ENCODE measurements at regions not wholly inside any gene's neighbourhood (a gene's known extent, or its start where the extent isn't known, plus 50 kb on each side); places are given as distances from the start of the nearest gene placed in this dataset.
"Not testable (repeated sequence)": the region's sequence is repeated elsewhere in the genome, so short reads cannot be mapped to it uniquely, and the experiment has no call there.

- H3K4me3 ChIP-seq: no peak overlapping the region
- H3K27ac ChIP-seq: no peak overlapping the region
Measured at GRCh38 chr18:1383465-1383864, 478.8 kb downstream of the ADCYAP1 start.

DNA sequence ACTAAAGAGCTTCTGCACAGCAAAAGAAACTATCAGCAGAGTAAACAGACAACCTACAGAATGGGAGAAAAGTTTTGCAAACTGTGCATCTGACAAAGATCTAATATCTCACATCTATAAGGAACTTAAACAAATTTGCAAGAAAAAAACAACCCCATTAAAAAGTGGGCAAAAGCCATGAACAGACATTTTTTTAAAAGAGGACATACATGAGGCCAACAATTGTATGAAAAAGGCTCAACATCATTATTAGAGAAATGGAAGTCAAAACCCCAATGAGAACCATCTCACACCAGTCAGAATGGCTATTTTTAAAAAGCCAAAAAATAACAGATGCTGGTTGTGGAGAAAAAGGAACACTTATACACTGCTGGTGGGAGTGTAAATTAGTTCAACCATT, 483.8 kb downstream of the ADCYAP1 start:
- H3K4me3 ChIP-seq: not testable (repeated sequence)

DNA sequence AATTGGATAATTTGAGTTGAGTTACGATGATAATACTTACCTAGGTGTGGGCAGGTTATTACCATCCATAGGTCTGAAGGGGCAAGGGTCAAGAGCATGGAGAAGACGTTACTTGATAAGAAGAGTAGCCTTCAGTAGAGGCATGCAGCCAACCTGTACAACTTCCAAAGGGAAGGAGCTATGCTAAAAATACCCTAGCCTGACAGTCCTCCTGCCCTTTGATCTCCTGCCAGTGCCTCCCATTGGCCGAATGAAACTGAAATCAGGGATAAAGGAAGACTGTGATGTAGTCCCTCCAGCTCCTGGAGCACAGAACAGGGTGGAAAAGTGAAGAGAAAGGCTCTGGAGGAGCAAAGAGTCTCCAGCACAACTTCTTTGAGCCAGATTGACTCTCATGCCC, 487.4 kb downstream of the ADCYAP1 start:
- Histone ChIP-seq H3K4me3 (no peak overlapping the region), H3K27ac (no peak overlapping the region)

More for the DNA sequence above, 483.8 kb downstream of the ADCYAP1 start:
- not testable (repeated sequence) for H3K27ac ChIP-seq

DNA sequence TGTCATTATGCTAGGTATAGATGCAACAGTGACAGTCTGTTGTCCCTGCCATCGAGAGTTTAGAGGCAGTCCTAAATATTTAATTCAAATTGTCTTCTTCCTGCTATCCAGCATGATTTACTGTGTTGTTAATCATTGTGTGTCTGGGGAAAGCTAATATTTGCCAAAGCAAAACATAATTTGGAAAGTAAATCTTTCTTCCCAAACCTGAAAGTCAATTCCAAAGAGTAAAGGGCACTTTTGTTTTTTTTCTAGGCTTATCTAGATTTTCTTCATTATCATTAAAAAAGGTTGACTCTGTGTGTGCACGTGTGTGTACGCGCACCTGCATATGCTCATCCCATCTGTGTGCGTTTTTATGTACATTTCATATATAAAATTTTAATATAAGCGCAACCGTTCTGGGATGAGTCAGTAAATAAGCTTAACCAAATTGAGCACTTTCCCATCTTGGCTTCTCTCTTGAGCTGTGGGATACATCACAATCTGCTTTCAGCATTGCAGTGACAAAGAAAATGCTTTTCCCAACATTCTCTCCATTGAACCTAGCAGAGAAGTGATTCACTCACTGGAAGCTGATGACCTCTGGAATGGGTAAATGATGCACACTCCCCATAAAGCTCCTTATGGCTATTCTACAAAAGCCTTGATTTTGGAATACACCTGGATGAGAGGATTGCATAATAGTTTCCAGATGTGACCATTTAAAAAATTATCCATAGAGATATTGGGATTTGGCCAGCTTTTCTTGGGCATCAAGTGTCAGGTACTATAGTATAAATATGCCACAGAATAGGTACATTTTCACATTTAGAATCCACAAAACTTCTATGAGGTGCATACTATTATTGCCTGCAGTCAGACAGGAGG, 488.4 kb downstream of the ADCYAP1 start:
- no peak overlapping the region for H3K27ac ChIP-seq
- H3K4me3 ChIP-seq: no peak overlapping the region

DNA sequence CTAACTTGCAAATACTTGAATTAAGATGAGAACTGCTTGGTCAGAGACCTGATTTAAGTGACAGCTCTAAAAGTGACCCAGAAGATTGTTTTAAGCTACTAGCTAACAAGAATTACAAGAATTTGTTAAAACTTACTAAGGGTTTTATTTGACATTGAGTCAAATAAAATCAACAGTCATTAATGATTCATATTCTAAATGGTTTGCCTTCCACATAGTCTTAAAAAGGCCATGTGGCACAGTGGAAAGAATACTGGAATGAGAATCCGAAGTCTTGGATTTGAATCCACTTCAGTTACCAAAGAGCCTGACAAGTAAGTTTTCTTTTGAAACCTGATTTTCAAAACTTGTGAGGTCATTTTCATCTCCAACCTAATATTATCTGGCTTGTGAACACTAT, 489.3 kb downstream of the ADCYAP1 start:
- no peak overlapping the region for H3K27ac ChIP-seq
- no peak overlapping the region for H3K4me3 ChIP-seq

DNA sequence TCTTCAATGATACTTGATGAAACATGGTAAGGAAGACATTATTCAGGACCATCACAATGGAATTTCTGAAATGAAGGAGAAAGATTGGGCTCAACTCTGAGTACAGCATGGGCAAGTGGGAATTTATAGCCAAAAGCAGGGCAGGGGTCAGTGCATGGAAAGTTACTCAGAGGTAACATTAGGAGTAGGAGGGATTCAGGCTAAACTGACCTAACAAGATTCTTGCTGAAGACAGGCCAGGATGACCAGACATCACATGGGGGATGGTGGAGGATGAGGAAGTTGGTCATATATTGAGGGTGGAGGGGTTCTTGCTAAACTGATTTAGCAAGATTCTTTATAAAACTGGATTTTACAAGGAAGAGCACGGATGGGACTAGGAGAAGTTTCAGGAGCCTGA, 489.8 kb downstream of the ADCYAP1 start:
- no peak overlapping the region for H3K27ac ChIP-seq
- H3K4me3 ChIP-seq: no peak overlapping the region

- Histone ChIP-seq H3K4me3 (no peak overlapping the region), H3K27ac (no peak overlapping the region)
Measured at GRCh38 chr18:1394966-1395365, 490.3 kb downstream of the ADCYAP1 start.

DNA sequence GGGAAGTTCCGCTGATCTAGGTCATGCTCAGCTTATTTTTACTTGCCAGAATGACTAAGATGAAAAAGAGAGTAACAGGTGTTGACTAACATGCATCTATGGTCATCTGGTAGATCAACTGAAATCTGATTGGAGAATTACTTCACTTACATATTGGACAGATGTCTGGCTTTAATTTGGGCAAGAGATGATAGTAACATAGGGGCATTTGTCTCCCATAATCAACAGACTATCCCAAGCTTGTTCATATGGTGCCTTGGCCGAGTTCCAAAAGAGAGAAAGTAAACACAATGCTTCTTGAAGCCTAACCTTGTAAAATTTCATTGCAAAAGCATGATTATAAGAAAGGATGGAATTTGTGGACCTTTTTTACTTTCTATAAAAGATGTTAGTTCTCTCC, 503.7 kb downstream of the ADCYAP1 start:
- no peak overlapping the region for H3K27ac ChIP-seq
- H3K4me3 ChIP-seq: no peak overlapping the region

- Histone ChIP-seq H3K4me3 (no peak overlapping the region), H3K27ac (no peak overlapping the region)
Measured at GRCh38 chr18:1412655-1413322, 508.1 kb downstream of the ADCYAP1 start.

- Histone ChIP-seq H3K4me3 (no peak overlapping the region), H3K27ac (no peak overlapping the region)
Measured at GRCh38 chr18:1413323-1413675, 508.6 kb downstream of the ADCYAP1 start.

DNA sequence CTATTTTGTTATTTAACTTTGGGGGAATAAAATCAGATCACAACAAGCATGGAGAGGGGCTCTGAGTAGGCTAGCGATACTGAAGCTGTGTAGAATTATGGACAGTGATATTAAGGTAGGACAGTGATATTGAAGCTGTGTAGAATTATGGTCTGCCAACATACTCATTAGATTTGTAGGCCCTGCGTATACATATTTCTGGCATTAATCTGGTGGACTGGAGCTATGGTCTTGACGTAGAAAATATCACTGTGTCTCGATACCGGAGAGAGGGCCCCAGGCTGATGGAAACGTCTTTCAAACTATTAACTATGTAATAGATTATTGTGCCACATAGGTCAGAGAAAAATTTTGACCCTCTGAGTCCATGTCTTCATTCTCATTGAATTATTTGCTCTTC, 511.4 kb downstream of the ADCYAP1 start:
- no peak overlapping the region for H3K4me3 ChIP-seq
- no peak overlapping the region for H3K27ac ChIP-seq

- Histone ChIP-seq H3K4me3 (no peak overlapping the region), H3K27ac (no peak overlapping the region)
Measured at GRCh38 chr18:1421502-1421901, 516.8 kb downstream of the ADCYAP1 start.

- Histone ChIP-seq H3K27ac (no peak overlapping the region), H3K4me3 (no peak overlapping the region)
Measured at GRCh38 chr18:1422634-1423033, 518.0 kb downstream of the ADCYAP1 start.

DNA sequence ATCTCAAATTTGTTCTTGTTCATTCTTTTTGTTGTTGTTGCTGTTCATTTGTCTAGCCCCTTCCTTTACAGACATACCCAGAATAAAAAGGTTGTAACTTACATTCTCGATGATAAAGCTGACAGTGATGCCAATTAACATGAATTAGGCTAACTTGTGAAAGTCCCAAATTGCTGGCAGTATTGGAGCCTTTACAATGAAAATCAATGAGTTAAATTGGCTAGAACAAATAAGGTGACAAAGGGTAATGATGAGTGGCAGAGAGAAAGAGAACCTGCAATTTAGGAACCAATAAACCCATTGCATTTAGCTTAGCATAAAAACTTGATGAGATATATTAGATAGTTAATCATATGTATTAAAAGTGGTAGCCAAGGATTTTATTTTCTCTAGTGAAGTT, 521.0 kb downstream of the ADCYAP1 start:
- Histone ChIP-seq H3K27ac (no peak overlapping the region), H3K4me3 (no peak overlapping the region)

DNA sequence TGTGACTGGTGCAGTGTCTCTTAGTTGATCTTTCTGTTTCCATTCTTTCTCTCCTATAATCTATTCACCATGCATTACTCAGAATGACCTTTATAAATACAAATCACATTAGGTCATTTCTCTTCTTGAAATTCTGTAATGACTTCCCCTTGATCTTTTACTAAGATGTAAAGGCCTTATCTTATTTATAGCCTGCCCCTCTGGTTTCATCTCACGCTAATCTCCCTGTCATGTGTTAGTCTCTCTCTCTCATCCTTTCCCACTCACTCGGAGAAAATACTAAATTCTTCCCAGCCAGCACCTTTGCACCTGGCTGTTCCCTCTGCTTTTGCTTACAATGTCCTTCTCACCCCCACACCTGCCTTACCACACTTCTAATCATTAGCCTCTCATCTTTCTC, 530.8 kb downstream of the ADCYAP1 start:
- H3K27ac ChIP-seq: no peak overlapping the region
- H3K4me3 ChIP-seq: no peak overlapping the region

GRCh38 chr18:1436199-1436598, 531.5 kb downstream of the ADCYAP1 start:
- H3K27ac ChIP-seq: no peak overlapping the region
- no peak overlapping the region for H3K4me3 ChIP-seq

DNA sequence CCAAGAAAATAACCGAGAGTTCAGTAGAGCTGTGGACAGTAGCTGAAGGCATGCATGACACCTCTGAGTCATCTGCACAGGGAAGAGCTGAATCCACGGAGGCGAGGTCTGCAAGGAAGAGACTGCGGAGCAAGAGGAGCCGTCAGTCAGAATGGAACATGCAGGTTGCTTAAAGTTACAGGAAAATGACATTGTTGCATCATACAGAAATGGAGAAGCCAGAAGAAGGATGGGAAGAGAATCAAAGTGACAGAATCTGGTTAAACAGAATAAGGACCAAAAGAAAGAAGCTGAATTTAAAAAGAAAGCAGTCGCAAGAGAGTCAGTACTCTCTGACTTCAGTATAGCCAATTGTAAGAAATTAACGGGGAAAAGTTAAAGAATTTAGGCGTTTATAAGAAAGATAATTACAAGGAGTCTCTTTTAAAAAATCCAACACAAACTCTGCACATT, 533.8 kb downstream of the ADCYAP1 start:
- H3K4me3 ChIP-seq: no peak overlapping the region
- no peak overlapping the region for H3K27ac ChIP-seq

DNA sequence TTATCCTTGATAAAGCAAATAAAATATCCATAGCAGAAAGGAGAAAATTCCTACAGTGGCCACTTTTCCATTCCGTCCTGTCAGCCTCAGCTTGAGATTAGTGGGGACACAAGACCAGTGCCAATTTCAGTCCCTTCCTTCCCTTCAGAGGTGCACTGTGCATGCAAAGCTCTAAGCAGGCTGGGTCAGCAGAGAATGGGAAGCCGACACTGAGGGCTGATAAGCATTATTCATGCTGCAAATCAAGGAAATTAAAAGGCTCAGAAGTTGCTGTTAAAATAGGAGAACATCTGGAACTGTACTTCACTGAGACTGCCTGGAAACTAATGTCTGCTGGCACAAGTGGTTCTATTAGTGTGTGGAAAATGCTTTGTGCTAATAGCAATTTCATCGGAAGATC, 534.3 kb downstream of the ADCYAP1 start:
- no peak overlapping the region for H3K27ac ChIP-seq
- H3K4me3 ChIP-seq: no peak overlapping the region

DNA sequence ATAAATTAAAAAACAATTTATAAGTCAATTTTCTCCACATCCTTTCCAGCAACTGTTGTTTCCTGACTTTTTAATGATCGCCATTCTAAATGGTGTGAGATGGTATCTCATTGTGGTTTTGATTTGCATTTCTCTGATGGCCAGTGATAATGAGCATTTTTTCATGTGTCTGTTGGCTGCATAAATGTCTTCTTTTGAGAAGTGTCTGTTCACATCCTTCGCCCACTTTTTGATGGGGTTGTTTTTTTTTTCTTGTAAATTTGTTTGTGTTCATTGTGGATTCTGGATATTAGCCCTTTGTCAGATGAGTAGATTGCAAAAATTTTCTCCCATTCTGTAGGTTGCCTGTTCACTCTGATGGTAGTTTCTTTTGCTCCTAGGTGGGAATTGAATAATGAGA, 539.4 kb downstream of the ADCYAP1 start:
- H3K27ac ChIP-seq, H3K4me3 ChIP-seq: not testable (repeated sequence)

DNA sequence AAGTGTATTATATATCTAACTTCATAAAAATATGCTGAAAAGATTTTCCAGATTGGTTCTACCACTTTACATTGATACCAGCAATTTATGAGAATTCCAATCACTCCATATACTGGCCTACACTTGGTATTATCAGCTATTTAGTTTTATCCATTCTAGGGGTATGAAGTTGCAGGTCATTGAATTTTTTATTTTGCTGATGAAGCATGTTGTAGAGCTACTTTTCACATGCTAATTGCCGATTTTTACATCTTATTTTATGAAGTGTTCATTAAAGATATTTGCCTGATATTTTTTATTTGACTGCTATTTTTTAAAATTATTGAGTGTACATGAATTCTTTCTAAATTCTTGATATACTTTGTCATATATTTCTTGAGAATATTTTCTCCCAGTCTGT, 542.1 kb downstream of the ADCYAP1 start:
- H3K27ac ChIP-seq: no peak overlapping the region
- H3K4me3 ChIP-seq: no peak overlapping the region

DNA sequence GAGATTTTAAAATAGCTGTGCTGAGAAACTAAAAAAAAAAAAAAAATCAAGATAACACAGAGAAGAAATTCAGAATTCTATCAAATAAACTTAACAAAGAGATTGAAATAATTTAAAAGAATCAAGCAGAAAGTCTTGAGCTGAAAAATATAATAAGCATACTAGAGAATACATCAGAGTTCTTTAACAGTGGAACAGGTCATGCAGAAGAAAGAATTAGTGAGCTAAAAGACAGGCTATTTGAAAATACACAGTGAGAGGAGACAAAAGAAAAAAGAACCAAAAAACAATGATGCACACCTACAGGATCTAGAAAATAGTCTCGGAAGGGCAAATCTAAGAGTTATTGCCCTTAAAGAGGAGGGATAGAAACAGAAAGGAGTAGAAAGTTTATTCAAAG, 548.1 kb downstream of the ADCYAP1 start:
- no peak overlapping the region for H3K27ac ChIP-seq
- no peak overlapping the region for H3K4me3 ChIP-seq

Data from skin epidermis (tissue), 12 donors.